GM12873 (cell line): ENCODE measurements at regions not wholly inside any gene's neighbourhood (a gene's known extent, or its start where the extent isn't known, plus 50 kb on each side); places are given as distances from the start of the nearest gene placed in this dataset.

Experiments used
- CTCF ChIP-seq: IDR thresholded peaks from 2 replicates; pipeline ENCODE4 v1.5.1; 2012; ENCODE audit warnings: low read depth, mild to moderate bottlenecking, moderate library complexity, low read length, control low read depth; ENCODE audit not compliant: insufficient read depth; ENCODE audit errors: missing control alignments

- no peak for TF ChIP-seq CTCF
These were observed 255.2 kb upstream of the DDHD1 start for GRCh38 chr14:53408175-53408879.

GRCh38 chr14:53406519-53406918, 253.4 kb upstream of the DDHD1 start:
- no peak for TF ChIP-seq CTCF

GRCh38 chr14:53401646-53402045, 248.5 kb upstream of the DDHD1 start:
- no peak for TF ChIP-seq CTCF

- TF ChIP-seq CTCF: peak; percentile 53
These were observed 245.9 kb upstream of the DDHD1 start for GRCh38 chr14:53399057-53399456.

- TF ChIP-seq CTCF: no peak
These were observed 245.5 kb upstream of the DDHD1 start for GRCh38 chr14:53398616-53399015.

- no peak for TF ChIP-seq CTCF
These were observed 238.6 kb upstream of the DDHD1 start for GRCh38 chr14:53391631-53392285.

GRCh38 chr14:53391156-53391555, 238.0 kb upstream of the DDHD1 start:
- TF ChIP-seq CTCF: no peak
